Right lobe of liver (tissue), 6 donors: ENCODE measurements at regions not wholly inside any gene's neighbourhood (a gene's known extent, or its start where the extent isn't known, plus 50 kb on each side); places are given as distances from the start of the nearest gene placed in this dataset.

Experiments
- ATAC-seq, 4 donors: fragments of 200-7000 bp; cut with Tn5 transposase; one replicate each; pipeline ENCODE4 v1.9.1; 2020; ENCODE audit warnings: mild to moderate bottlenecking in 4 of 4, moderate library complexity in 4 of 4
- DNase-seq, 3 donors: peaks; one replicate each; pipeline ENCODE4 v3.0.0-alpha.2; 2020
- H3K27ac ChIP-seq, 3 donors: fragments of 200-600 bp; one replicate each; pipeline ENCODE4 v1.8.0; 2022
- H3K27me3 ChIP-seq, 2 donors: fragments of 200-600 bp; one replicate each; pipeline ENCODE4 v1.8.0; 2022
- H3K36me3 ChIP-seq, 4 donors: fragments of 200-600 bp; sonication (generic) in 1 of 4; one replicate each; pipeline versions ENCODE4 v1.5.1 to v1.8.0; 2017 to 2022; ENCODE audit warnings: control low read depth in 1 of 4
- H3K4me1 ChIP-seq, 4 donors: fragments of 200-600 bp; sonication (generic) in 1 of 4; one replicate each; pipeline versions ENCODE4 v1.5.1 to v1.8.0; 2017 to 2022; ENCODE audit warnings: control low read depth in 1 of 4
- H3K4me3 ChIP-seq, 3 donors: fragments of 200-600 bp; one replicate each; pipeline ENCODE4 v1.8.0; 2022
- H3K9me3 ChIP-seq, 4 donors: fragments of 200-600 bp; sonication (generic) in 1 of 4; one replicate each; pipeline versions ENCODE4 v1.5.1 to v1.8.0; 2017 to 2022; ENCODE audit warnings: control low read depth in 1 of 4
- POLR2A ChIP-seq: fragments of 450-650 bp; IDR thresholded peaks from one replicate; pipeline ENCODE4 v1.6.1; 2017; ENCODE audit warnings: antibody characterized with exemption, mild to moderate bottlenecking
- WGBS: methylation state at CpG from one replicate; pipeline ENCODE4 v1.1.6; 2018; ENCODE audit warnings: low coverage, low lambda C conversion rate; ENCODE audit not compliant: insufficient coverage; ENCODE audit errors: missing lambda C conversion rate; 5-methylcytosine and 5-hydroxymethylcytosine counted together
- intact Hi-C, 2 donors: fragments of 100-400 bp; cut with DNase I; formaldehyde crosslinking; loops; one replicate each; pipeline versions ENCODE4 v1.11.2 to v1.14.1; 2022
- TF ChIP-seq, protein P1 (sequence below), 4 donors: fragments of 200-600 bp in 3 of 4; fragments of 450-650 bp in 1 of 4; IDR thresholded peaks; one replicate each; pipeline versions ENCODE4 v1.5.1 to v1.8.0; 2016 to 2022; ENCODE audit warnings: antibody characterized with exemption in 4 of 4, mild to moderate bottlenecking in 2 of 4
- donor health status: DM: no; HTN: yes; CAD: no.
- donor health status: DM: no; HTN: no; CAD: no.
- donor health status: DM: no; HTN: no; CAD: no.
- donor health status: DM: no; HTN: yes; CAD: no.
- donor health status: DM: no; HTN: yes; CAD: no.

DNA sequence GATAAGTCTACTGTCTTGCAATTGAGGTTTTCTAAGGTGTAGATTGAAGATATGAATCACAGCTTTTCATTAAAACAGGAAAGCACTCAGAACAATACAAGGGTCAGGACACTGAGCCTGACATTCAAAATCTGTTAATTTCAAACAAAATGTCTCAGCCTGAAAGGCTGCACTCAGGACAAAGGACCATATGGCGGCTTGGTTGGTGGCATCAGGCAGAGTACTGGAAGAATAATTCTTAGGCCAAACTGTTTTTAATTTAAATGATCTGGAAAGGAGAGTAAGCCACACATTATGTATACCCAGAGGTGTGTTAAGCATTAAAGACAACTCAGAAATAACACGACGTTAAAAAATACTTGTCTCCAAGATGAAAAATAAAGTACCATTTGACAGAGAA, 85.9 kb downstream of the SKA1 start:
- no peak for TF ChIP-seq POLR2A
- TF ChIP-seq, protein P1, sequence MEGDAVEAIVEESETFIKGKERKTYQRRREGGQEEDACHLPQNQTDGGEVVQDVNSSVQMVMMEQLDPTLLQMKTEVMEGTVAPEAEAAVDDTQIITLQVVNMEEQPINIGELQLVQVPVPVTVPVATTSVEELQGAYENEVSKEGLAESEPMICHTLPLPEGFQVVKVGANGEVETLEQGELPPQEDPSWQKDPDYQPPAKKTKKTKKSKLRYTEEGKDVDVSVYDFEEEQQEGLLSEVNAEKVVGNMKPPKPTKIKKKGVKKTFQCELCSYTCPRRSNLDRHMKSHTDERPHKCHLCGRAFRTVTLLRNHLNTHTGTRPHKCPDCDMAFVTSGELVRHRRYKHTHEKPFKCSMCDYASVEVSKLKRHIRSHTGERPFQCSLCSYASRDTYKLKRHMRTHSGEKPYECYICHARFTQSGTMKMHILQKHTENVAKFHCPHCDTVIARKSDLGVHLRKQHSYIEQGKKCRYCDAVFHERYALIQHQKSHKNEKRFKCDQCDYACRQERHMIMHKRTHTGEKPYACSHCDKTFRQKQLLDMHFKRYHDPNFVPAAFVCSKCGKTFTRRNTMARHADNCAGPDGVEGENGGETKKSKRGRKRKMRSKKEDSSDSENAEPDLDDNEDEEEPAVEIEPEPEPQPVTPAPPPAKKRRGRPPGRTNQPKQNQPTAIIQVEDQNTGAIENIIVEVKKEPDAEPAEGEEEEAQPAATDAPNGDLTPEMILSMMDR (IDR thresholded peaks at IDR 0.05) = no peak
- H3K4me3 ChIP-seq = no peak overlapping the region
- no peaks in the 10 kb centered on the region for H3K9me3 ChIP-seq
- no peak for DNase-seq
- peak overlapping the region in 1 of 3 donors; percentile 62 for H3K27ac ChIP-seq
- 79% methylated on average over 3 of the region's 3 CpGs for WGBS
- intact Hi-C loops = no loop called here
- ATAC-seq = no peak
- no peaks in the 10 kb centered on the region for H3K36me3 ChIP-seq
- H3K27me3 ChIP-seq = no peaks in the 10 kb centered on the region
- H3K4me1 ChIP-seq = peaks cover 0 to 36% (median 4%) of the 10 kb centered on the region in 4 donors

DNA sequence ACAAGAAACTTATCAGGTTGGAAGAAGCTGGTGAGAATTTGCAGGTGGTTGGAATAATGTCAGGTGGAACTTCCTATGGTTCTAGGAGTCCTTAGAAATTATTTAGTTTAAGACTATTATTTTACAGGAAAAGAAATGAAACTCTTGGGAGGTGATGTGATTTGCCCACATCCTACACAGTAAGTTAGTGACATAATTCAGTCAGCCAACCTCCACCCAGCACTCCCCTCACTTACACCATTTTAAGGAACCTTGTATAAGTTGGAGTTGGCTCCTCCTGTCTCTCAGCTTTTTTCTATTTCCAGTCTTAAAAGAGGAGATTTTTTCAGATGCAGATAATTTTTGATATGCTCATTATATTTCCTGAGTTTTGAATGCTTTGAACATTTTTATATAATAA, 86.4 kb downstream of the SKA1 start:
- Histone ChIP-seq H3K4me1 (peaks cover 0 to 38% (median 4%) of the 10 kb centered on the region in 4 donors), H3K36me3 (no peaks in the 10 kb centered on the region), H3K27me3 (no peaks in the 10 kb centered on the region), H3K4me3 (no peak overlapping the region), H3K27ac (no peak overlapping the region), H3K9me3 (no peaks in the 10 kb centered on the region)
- intact Hi-C loops = no loop called here
- TF ChIP-seq, protein P1 (IDR thresholded peaks at IDR 0.05) = no peak
- TF ChIP-seq POLR2A = no peak
- ATAC-seq (no peak), DNase-seq (no peak)

DNA sequence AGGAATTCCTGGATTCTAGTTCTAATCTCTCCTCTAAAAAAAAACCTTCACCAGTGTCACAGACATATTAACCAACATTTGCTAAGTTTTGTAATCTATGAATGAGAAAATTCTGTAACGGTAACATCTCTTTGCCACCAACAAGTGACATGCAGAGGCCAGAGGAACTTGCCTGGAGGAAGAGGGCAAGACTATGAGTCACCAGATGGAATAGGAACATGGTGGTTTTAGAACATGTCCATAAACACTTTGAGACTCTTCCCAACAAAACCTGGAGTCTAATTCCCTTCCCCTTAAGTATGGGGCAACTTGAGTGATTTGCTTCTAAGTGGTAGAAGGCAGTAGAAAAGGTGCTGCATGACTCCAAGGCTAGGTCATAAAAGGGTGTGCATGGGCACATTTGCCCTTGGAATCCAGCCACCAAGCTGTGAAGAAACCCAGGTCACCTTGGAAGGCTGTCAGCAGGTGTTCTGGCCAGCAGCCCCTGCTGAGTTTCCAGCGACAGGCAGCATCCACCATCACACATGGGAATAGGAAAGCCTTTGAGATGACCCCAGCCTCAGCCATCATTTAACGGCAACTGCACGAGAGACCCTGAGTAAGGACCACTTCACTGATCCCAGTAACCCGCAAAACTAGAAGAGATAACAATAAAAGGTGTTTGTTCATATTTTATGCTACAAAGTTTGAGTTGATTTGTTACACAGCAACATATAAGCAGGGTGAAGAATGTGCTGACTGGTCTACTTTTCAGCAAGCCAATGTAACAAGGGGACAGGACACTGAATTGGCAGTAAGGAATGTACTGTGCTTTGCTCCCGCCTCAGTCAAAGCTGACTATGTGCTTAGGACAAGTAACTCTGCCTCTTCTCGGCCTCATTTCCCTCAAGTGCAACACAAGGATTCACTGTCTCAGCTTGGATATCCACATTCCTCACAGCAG, 90.6 kb downstream of the SKA1 start:
- 49% methylated on average over 3 of the region's 7 CpGs for WGBS
- Histone ChIP-seq H3K27me3 (no peaks in the 10 kb centered on the region), H3K4me3 (no peak overlapping the region), H3K36me3 (no peaks in the 10 kb centered on the region), H3K9me3 (no peaks in the 10 kb centered on the region), H3K27ac (peak overlapping the region in 1 of 3 donors; percentile 9), H3K4me1 (peaks cover 0 to 27% (median 0%) of the 10 kb centered on the region in 4 donors)
- TF ChIP-seq, protein P1 (IDR thresholded peaks at IDR 0.05) = no peak
- no peak for TF ChIP-seq POLR2A
- peak in 2 of 3 donors; percentile 62 to 71 for DNase-seq
- intact Hi-C loops = no loop called here
- peak in 2 of 4 donors; percentile 22 to 70 for ATAC-seq

GRCh38 chr18:50466634-50467033, 91.8 kb downstream of the SKA1 start:
- Histone ChIP-seq H3K9me3 (no peaks in the 10 kb centered on the region), H3K27ac (no peak overlapping the region), H3K27me3 (no peaks in the 10 kb centered on the region), H3K4me3 (no peak overlapping the region), H3K36me3 (no peaks in the 10 kb centered on the region), H3K4me1 (peaks cover 0 to 24% (median 0%) of the 10 kb centered on the region in 4 donors)
- ATAC-seq (no peak), DNase-seq (no peak)
- no peak for TF ChIP-seq POLR2A
- TF ChIP-seq, protein P1 (IDR thresholded peaks at IDR 0.05) = no peak
- intact Hi-C loops = no loop called here
